T-cell (primary cell): ENCODE measurements at regions not wholly inside any gene's neighbourhood (a gene's known extent, or its start where the extent isn't known, plus 50 kb on each side); places are given as distances from the start of the nearest gene placed in this dataset.

Experiments used
- ATAC-seq, 4 experiments: fragments of 200-7000 bp in 3 of 4; fragments of 150-1000 bp in 1 of 4; cut with Tn5 transposase; replicated peaks in 1 of 4; 1 replicate in 3 of 4; 2 replicates in 1 of 4; pipeline ENCODE4 v1.10.0; 2021; ENCODE audit warnings: moderate library complexity in 3 of 4, mild to moderate bottlenecking in 2 of 4, moderate number of reproducible peaks in 1 of 4
- CTCF ChIA-PET, 2 donors: fragments of 300-600 bp; sonication (Branson Sonifier 250); formaldehyde crosslinking; loops; one replicate each; lab custom pipeline; 2022; ENCODE audit warnings: antibody characterized with exemption in 2 of 2; lab: Charles Lee
- POLR2A ChIA-PET, 2 donors: fragments of 300-600 bp; sonication (Branson Sonifier 250); formaldehyde crosslinking; loops; one replicate each; lab custom pipeline; 2022; ENCODE audit warnings: antibody characterized with exemption in 2 of 2; lab: Charles Lee
- DNase-seq, 35 experiments: peaks; one replicate each; pipeline versions ENCODE4 v3.0.0 to v3.0.0-alpha.2; 2013 to 2023
- H3K27ac ChIP-seq: one replicate; pipeline ENCODE4 v1.5.1; 2013; ENCODE audit warnings: low read length
- H3K27me3 ChIP-seq, 2 experiments: replicated peaks in 1 of 2; 1 replicate in 1 of 2; 2 replicates in 1 of 2; pipeline versions ENCODE4 v1.6.1 to v1.7.0; 2013; ENCODE audit warnings: low read length in 1 of 2, mixed read lengths in 1 of 2; ENCODE audit not compliant: control insufficient read depth in 2 of 2, insufficient read depth in 2 of 2; ENCODE audit errors: extremely low read depth in 1 of 2
- H3K36me3 ChIP-seq, 2 donors: 1 replicate in 1 of 2; 2 replicates in 1 of 2; pipeline versions ENCODE4 v1.6.1 to v1.7.0; 2013; ENCODE audit warnings: low read length in 1 of 2; ENCODE audit not compliant: control insufficient read depth in 2 of 2, insufficient read depth in 1 of 2; ENCODE audit errors: extremely low read depth in 1 of 2
- H3K4me1 ChIP-seq, 2 experiments: 1 replicate in 1 of 2; 2 replicates in 1 of 2; pipeline versions ENCODE4 v1.6.1 to v1.7.0; 2013; ENCODE audit warnings: low read length in 2 of 2, mixed read lengths in 1 of 2; ENCODE audit not compliant: insufficient read depth in 2 of 2, control insufficient read depth in 1 of 2; ENCODE audit errors: extremely low read depth in 1 of 2
- H3K4me3 ChIP-seq, 2 donors: 1 replicate in 1 of 2; 2 replicates in 1 of 2; pipeline versions ENCODE4 v1.5.1 to v1.7.0; 2013; ENCODE audit warnings: mild to moderate bottlenecking in 2 of 2, low read length in 1 of 2, moderate library complexity in 1 of 2; ENCODE audit not compliant: control insufficient read depth in 1 of 2; ENCODE audit errors: extremely low read depth in 1 of 2
- H3K9me3 ChIP-seq: 2 replicates; pipeline ENCODE4 v1.7.0; 2013
- H3K27ac Mint-ChIP-seq, 2 donors: one replicate each; pipeline ENCODE4 v1.8.0; 2020 to 2021; ENCODE audit warnings: mild to moderate bottlenecking in 2 of 2, mixed read lengths in 2 of 2
- H3K27me3 Mint-ChIP-seq, 2 donors: one replicate each; pipeline ENCODE4 v1.8.0; 2021 to 2022; ENCODE audit warnings: mixed read lengths in 2 of 2
- H3K36me3 Mint-ChIP-seq: one replicate; pipeline ENCODE4 v1.8.0; 2021; ENCODE audit warnings: mixed read lengths
- H3K4me1 Mint-ChIP-seq, 3 donors: one replicate each; pipeline ENCODE4 v1.8.0; 2020 to 2022; ENCODE audit warnings: mixed read lengths in 3 of 3, mild to moderate bottlenecking in 1 of 3
- H3K4me3 Mint-ChIP-seq, 3 donors: one replicate each; pipeline ENCODE4 v1.8.0; 2020 to 2022; ENCODE audit warnings: mild to moderate bottlenecking in 3 of 3, mixed read lengths in 3 of 3, moderate library complexity in 3 of 3
- H3K9me3 Mint-ChIP-seq, 3 donors: one replicate each; pipeline ENCODE4 v1.8.0; 2020 to 2022; ENCODE audit warnings: mixed read lengths in 3 of 3
- WGBS: methylation state at CpG from one replicate; pipeline ENCODE4 v1.1.5; 2013; ENCODE audit warnings: missing lambda C conversion rate; ENCODE audit not compliant: insufficient coverage; 5-methylcytosine and 5-hydroxymethylcytosine counted together

DNA sequence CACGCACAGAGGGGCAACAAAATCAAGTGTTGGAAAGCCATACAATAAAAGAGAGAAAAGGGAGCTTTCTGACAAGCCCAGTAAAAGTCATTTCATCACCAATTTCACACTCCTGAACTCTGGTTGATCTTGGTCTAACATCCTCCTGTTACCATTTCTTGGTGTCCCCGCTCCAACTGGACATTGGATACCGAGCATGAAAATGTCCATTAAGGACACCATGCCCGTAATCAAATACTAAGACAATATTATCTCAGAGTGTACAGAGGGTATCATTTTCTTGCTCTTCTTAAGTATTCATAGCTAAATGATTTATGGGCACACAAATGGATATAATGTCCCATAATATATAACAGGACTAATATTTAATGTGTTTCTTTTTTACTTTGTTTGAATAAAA lies 218.9 kb downstream of the EPHA4 start:
- Mint-ChIP-seq H3K27ac (no peak overlapping the region), H3K27me3 (peaks cover 11 to 12% of the 10 kb centered on the region in 2 donors), H3K4me3 (no peak overlapping the region), H3K9me3 (peaks cover 0 to 4% (median 4%) of the 10 kb centered on the region in 3 donors), H3K4me1 (no peaks in the 10 kb centered on the region), H3K36me3 (no peaks in the 10 kb centered on the region)
- no peak overlapping the region for H3K27ac ChIP-seq
- ATAC-seq (no peak), DNase-seq (no peak)
- CTCF ChIA-PET, result interaction anchor here in 1 of 2 donors (0.7 kb wide), 1 partner anchor 769 kb away, joined by 4 read pairs; no protein-coding TSS in a partner anchor
- no peaks in the 10 kb centered on the region for H3K9me3 ChIP-seq
- H3K4me3 ChIP-seq, result no peak overlapping the region
- POLR2A ChIA-PET, result no interaction called here
- WGBS, result 100% methylated on average over 1 of the region's 4 CpGs
- no peaks in the 10 kb centered on the region for H3K27me3 ChIP-seq
- no peaks in the 10 kb centered on the region for H3K4me1 ChIP-seq
- no peaks in the 10 kb centered on the region for H3K36me3 ChIP-seq

DNA sequence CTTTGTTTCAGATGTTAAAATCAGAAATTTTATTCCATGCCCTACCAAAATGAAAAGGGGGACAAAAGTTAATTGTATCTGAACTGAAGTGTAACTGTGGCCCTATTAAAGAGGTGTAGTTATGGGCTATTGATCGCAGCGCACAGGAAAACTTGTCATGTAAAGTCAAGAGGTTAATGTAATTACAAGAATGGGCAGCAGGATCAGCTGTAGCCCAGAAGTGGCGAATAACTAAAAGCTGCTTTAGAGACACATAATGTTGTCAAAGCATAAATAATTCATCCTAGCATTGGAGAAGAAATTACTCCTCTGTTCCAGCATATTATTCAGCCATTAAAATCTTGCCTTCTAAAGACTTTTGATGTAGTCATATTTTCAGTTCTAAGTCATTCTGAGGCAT lies 211.8 kb downstream of the EPHA4 start:
- 100% methylated on average over 2 of the region's 3 CpGs for WGBS
- POLR2A ChIA-PET, result interaction anchor here in 1 of 2 donors (0.6 kb wide), 1 partner anchor 846 kb away, joined by 3 read pairs; no protein-coding TSS in a partner anchor
- H3K9me3 ChIP-seq, result no peaks in the 10 kb centered on the region
- H3K27ac ChIP-seq, result no peak overlapping the region
- H3K27me3 ChIP-seq, result peaks cover 0 to 4% of the 10 kb centered on the region in 2 experiments
- CTCF ChIA-PET, result no interaction called here
- no peak overlapping the region for H3K4me3 ChIP-seq
- Mint-ChIP-seq H3K9me3 (no peaks in the 10 kb centered on the region), H3K27ac (no peak overlapping the region), H3K36me3 (no peaks in the 10 kb centered on the region), H3K4me1 (no peaks in the 10 kb centered on the region), H3K27me3 (peaks cover 4 to 7% of the 10 kb centered on the region in 2 donors), H3K4me3 (no peak overlapping the region)
- no peak for ATAC-seq
- H3K4me1 ChIP-seq, result no peaks in the 10 kb centered on the region
- no peak for DNase-seq
- no peaks in the 10 kb centered on the region for H3K36me3 ChIP-seq

DNA sequence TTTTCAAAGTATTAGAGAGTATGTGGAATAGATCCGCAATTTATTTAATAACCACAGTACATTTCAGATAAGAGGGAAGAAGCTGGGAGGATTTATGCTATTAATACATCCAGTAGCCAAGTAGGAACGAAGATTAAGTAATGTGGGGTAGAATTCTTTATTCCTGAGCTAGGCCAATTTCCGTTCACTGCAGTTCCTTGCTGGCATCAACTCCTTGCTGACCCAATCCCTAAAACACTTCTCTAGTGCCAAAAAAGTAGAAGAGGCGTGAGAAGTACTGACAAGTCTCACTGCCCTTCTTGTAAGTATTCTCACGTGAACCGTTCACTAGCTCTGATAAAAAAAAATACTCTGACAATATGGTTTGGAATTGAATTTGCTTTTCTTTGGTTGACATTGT lies 211.4 kb downstream of the EPHA4 start:
- H3K9me3 Mint-ChIP-seq, result no peaks in the 10 kb centered on the region
- DNase-seq, result no peak
- H3K36me3 ChIP-seq, result no peaks in the 10 kb centered on the region
- WGBS, result no CpG with 5 or more reads among the region's 6 CpGs
- no peaks in the 10 kb centered on the region for H3K4me1 ChIP-seq
- H3K4me3 ChIP-seq, result no peak overlapping the region
- ATAC-seq, result no peak
- no peak overlapping the region for H3K4me3 Mint-ChIP-seq
- ChIA-PET POLR2A (interaction anchor here in 1 of 2 donors (0.6 kb wide), 1 partner anchor 124 kb away, joined by 3 read pairs; no protein-coding TSS in a partner anchor), CTCF (no interaction called here)
- no peak overlapping the region for H3K27ac Mint-ChIP-seq
- H3K27me3 ChIP-seq, result peaks cover 0 to 4% of the 10 kb centered on the region in 2 experiments
- no peak overlapping the region for H3K27ac ChIP-seq
- no peaks in the 10 kb centered on the region for H3K9me3 ChIP-seq
- H3K4me1 Mint-ChIP-seq, result no peaks in the 10 kb centered on the region
- no peaks in the 10 kb centered on the region for H3K36me3 Mint-ChIP-seq
- peaks cover 4 to 5% of the 10 kb centered on the region in 2 donors for H3K27me3 Mint-ChIP-seq

DNA sequence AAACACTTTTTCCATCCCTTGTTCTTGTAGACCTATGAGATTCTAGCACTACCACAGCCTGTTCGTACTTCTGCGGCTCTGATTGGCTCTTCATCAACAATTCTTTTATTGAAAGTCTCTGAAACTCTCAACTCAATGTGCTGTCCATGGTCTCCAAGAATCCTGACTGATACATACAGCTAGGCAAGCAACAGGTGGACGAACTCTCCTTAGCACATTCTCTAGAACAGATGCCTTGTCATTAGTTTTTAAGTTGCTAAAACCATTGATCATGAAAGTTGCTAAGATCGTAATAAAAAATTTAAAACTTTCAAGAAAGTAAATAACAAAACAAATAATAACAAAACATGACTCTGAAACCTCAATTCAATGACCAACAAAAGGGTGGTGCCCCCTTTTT lies 210.5 kb downstream of the EPHA4 start:
- Histone ChIP-seq H3K36me3 (no peaks in the 10 kb centered on the region), H3K27me3 (peaks cover 0 to 4% of the 10 kb centered on the region in 2 experiments), H3K27ac (no peak overlapping the region), H3K9me3 (no peaks in the 10 kb centered on the region), H3K4me1 (no peaks in the 10 kb centered on the region), H3K4me3 (no peak overlapping the region)
- Mint-ChIP-seq H3K36me3 (no peaks in the 10 kb centered on the region), H3K4me3 (no peak overlapping the region), H3K27ac (no peak overlapping the region), H3K27me3 (peaks cover 4 to 5% of the 10 kb centered on the region in 2 donors), H3K4me1 (no peaks in the 10 kb centered on the region), H3K9me3 (no peaks in the 10 kb centered on the region)
- CTCF ChIA-PET, result no interaction called here
- ATAC-seq, result no peak
- no peak for DNase-seq
- WGBS, result 92% methylated on average over 2 of the region's 4 CpGs
- POLR2A ChIA-PET, result interaction anchor here in 1 of 2 donors (0.6 kb wide), 1 partner anchor 125 kb away, joined by 3 read pairs; no protein-coding TSS in a partner anchor

DNA sequence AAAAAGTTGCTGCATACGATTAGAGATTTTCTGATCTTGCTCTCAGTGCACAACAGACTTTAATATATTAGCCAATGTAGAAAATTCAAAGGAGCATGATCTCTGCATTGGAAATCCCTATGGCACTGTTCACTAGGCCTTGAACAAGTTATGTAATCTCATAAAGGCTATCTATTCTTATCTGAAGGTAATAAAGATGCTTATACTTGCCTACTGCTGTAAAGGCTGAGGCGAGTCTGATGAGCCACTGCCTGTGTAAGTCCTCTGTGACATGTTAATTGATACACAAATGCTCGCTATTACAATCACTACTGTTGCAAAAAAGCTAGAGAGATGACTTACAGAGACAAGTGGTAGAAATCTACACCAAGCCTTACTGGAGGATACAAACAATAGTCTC lies 207.4 kb downstream of the EPHA4 start:
- H3K9me3 Mint-ChIP-seq, result no peaks in the 10 kb centered on the region
- no peaks in the 10 kb centered on the region for H3K9me3 ChIP-seq
- H3K27ac ChIP-seq, result no peak overlapping the region
- CTCF ChIA-PET, result no interaction called here
- DNase-seq (no peak), ATAC-seq (no peak)
- H3K4me3 Mint-ChIP-seq, result no peak overlapping the region
- no peaks in the 10 kb centered on the region for H3K4me1 Mint-ChIP-seq
- H3K36me3 ChIP-seq, result no peaks in the 10 kb centered on the region
- no peak overlapping the region for H3K4me3 ChIP-seq
- H3K36me3 Mint-ChIP-seq, result no peaks in the 10 kb centered on the region
- POLR2A ChIA-PET, result no interaction called here
- H3K27ac Mint-ChIP-seq, result no peak overlapping the region
- H3K27me3 Mint-ChIP-seq, result peaks cover 5% of the 10 kb centered on the region in 2 donors
- H3K4me1 ChIP-seq, result no peaks in the 10 kb centered on the region
- 80% methylated on average over 1 of the region's 3 CpGs for WGBS
- peaks cover 0 to 4% of the 10 kb centered on the region in 2 experiments for H3K27me3 ChIP-seq
